ENCODE measurements at regions not wholly inside any gene's neighbourhood (a gene's known extent, or its start where the extent isn't known, plus 50 kb on each side); places are given as distances from the start of the nearest gene placed in this dataset.

DNA sequence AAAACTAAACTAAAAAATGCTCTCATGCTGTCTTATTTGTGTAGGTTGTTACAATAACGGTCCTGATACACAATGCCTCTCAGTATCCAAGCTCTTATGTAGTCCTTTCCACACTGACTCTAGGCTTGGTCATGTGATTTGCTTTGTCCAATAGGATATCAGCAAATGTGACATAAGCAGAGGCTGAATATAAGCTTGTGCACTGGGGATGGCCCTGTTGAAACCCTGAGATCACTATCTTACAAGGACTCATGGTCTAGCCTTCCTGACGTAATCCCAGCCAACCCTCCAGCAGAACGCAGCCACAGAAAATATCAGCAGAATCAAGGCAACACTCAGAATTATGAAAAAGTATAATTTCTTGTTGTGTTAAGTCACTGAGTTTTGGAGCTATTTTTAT is 145.1 kb upstream of the CCN2 start:
- no peak for DNase-seq (ENCODE audit: low read depth)

DNA sequence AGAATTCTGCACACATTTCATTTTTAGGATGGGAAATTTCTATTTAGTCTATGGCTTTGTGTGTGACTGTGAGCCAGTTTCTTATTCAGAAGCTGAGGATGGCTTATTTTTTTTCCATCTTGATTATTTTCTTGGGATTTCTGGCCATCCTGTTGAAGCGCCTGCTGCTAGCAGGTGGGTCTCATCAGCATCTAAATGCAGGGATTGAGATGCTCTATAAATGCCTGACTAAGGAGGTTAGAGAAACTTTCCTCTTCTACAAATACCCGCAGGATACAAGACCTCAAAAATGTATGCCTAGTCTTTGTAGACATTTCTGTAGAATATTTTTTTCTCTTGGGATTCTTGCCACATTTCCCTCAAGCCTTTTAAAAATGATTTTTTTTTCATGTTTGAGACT is 138.0 kb upstream of the CCN2 start:
- DNase-seq (ENCODE audit: low read depth): no peak

DNA sequence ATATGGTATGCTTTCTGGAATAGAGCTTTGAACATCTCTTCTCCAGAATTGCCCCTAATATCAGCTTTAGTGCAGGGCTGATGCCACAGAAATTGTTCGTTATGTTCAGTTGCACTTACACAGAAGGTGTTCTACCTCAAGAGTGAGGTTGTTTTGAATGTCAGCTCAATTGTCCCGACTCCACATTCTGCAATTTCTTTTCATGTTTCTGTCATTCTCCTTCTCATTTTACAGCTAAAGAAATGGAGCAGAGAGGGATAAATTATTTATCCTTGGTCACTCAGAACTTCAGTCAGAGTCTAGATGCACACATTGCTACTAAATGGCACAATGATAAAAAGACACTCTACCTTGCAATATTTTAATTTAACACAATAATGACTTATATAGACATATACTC is 137.0 kb upstream of the CCN2 start:
- no peak for DNase-seq (ENCODE audit: low read depth)

DNA sequence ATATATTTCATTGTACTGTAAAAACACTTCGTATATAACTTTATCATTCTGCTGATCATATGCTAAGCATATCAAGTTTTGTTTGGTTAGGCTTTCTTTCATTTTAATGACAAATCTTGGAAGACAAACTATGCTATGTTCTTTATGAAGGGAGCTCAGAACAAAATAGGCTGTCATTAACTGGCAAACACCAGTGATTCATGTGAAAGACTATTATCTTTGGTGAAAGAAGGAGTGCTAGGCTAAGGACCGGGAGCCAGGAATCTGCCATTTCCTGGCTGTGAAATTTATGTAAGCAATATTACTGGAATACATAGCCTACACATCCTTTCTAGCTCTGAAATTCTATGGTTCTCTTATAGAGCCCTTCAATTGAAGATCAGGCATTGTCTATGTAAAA is 136.2 kb upstream of the CCN2 start:
- peak; percentile 23 for DNase-seq (ENCODE audit: low read depth)

DNA sequence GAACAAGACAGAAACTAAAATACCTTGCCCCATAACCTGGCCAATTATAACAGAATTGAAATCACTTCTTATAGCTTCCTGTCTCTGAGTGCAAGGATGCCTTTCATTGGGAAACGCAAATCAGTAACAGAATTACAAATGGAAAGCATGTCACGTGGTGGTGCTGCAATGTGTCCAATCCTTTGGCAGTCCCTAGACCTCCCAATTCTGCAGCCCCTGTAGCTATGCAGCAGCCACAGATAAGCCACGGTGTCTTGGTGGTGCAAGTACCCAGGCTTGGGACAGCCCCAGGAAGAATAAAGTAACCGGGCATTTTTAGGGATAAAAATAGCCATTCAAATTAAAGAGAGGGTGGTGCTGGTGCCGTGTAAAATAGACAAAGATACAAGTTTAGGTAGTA is 134.6 kb upstream of the CCN2 start:
- no peak for DNase-seq (ENCODE audit: low read depth)

DNA sequence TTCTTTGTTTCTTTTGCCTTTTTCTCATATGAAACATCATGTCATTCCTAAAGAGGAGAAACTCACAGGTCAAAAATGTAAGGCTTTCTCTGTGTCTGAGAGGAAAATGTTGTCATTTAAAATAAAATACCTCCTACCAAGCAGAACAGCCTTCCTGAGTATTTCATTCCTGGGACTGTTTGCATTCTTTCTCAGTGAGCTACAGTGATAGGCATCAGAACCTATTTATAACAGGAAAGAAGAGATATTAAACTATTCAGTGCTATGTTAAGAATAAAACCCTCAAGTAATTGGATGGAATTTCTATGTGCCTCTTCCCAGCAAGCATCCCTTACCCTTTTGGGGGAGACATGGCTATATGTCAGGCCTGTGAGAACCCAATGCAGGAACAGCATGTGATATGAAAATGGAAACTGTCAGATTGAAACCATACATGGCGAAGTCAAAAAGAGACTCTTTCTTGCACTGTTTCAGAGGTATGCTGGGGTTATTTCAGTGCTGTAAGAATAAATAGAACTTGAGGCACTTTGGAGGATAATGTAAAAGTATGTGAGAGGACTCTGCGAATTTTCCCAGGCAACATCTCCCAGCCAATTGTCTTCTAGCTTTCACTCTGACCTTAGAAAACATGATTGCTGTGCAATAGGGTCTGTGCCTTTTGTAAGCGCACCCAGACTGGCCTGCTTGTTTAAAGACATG is 133.8 kb upstream of the CCN2 start:
- peak; percentile 74 for DNase-seq (ENCODE audit: low read depth)

DNA sequence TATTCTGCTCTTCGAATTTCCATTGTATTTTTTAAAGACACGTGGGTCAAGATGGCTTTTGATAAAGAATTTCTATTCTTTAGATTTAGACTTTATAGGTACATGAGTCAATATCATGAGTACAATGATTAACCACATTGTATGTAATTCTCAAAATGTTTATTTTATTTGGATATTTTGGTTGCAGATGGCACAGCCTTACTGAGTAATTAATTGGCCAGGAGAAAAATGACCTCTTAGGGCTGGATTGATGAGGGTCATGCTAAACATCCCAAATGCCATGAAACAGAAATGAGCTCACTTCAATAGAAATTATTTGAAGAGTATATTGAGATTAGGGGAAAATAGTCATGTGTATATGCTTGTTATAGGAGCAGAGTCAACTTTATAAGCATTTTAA is 131.2 kb upstream of the CCN2 start:
- no peak for DNase-seq (ENCODE audit: low read depth)

DNA sequence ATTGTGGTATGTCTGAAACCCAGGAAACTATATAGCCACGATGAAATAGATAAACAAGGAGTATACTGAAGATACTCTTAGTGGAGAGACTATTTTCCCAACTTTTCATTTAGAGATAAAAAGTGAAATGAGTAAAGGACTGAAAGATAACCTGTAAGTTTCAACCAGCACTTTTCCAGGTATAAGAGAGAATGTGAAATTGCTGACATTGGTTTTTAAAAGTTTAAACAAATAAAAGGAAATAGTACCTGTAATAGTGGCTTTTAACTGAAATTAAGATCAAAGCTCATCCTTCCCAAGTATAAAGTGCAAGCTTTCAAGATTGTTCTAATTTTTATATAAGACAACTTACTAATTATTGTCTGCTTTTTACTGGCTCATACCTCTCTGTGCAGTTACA is 130.2 kb upstream of the CCN2 start:
- no peak for DNase-seq (ENCODE audit: low read depth)

DNA sequence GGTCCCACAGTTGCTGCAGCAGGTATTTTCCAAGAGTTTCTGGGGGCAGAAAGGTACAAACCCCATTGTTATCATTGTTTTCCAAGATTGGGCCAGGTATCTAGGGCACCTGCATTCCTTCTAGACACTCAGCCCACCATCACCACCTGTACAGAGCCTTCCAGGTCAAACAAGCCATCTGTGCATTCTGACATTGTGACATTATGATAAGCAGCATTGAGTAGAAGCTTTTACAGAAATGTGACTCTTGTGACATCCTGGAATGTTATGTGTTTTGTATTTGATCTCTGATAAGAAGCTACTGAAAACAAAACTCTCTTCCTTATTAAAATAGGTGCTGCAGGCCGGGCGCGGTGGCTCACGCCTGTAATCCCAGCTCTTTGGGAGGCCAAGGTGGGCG is 128.1 kb upstream of the CCN2 start:
- DNase-seq (ENCODE audit: low read depth): no peak

DNA sequence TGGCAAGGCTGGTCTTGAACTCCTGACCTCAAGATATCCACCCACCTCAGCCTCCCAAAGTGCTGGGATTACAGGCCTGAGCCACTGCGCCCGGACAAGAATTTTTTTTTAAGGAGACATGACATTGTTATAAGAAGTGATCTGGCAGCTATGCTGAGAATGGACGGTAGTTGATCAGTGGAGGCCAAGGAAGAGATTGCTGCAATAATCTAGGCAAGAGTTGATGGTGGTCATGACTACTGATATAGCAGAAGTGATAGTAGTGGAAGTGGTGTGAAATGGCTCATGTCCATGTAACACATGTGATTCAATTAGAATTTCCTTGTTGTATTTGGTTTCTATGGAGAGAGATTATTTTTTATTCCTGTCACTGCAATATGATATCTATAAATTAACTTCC is 125.3 kb upstream of the CCN2 start:
- DNase-seq (ENCODE audit: low read depth): no peak

DNA sequence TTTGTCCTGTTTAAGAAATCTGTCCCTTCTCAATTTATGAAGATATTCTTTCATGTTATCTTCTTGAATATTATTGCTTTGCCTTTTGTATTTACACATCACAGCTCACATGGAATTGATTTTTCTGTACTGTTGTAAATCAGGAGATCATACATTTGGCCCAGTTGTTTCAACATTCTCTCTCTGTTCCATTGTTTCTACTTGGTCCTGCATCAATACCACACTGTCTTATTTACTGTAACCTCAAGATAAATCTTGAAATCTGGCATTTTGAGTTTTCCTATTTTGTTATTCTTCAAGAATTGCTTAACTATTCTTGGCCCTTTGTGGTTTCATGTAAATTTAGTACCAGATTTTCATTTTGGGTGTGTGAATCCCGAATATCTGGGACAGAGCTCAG is 121.7 kb upstream of the CCN2 start:
- no peak for DNase-seq (ENCODE audit: low read depth)

DNA sequence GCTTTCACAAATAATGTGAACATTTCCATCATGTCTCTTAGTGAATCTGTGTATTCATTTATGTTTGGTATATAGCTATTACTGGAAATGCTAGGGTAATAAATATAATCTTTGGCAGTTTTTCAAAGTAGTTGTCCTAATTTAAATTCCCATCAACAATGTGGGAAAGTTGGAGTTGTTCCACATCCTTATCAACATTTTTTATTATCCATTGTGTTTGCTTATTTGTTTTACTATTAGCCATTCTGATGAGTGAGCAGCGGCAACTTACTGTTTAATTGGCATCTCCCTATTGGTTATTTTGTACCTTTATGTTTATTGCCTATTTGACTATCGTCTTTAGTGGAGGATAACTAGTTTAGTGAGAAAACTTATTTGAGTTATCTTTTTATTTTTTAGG is 121.1 kb upstream of the CCN2 start:
- DNase-seq (ENCODE audit: low read depth): no peak

DNA sequence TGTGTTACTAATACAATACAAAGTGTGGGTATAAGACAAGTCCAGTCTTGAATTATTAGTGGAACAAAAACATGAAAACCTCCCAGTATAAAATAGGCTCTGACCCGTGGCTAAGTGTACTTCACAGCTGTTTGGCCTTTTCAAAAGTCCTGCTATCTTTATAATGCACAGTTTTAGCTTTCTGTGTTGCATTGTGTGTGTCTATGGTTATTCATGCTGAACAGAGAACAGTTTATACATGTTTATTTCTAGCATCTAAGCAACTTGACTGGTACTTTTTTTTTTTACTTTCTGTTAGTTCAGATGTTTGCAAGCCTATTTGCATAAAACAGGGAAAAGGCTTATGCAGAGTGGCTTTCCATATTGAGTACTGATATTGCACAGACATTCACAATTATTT is 119.2 kb upstream of the CCN2 start:
- no peak for DNase-seq (ENCODE audit: low read depth)

DNA sequence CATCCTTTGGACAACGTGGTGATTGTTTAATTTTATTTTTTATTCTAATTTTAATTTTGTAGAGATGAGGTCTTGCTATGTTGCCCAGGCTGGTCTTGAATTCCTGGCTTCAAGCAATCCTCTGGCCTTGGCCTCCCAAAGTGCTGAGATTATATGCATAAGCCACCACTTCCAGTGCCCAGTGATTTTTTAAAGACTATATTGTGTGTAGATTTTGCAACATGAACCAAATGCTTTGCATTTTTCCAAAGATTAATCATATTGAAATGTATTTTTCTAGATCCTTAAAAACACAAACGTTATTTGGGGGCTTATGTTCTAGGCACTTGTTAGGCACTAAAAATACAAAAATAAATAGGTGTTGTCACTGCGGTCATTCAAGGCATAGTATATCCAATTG is 117.6 kb upstream of the CCN2 start:
- no peak for DNase-seq (ENCODE audit: low read depth)

DNA sequence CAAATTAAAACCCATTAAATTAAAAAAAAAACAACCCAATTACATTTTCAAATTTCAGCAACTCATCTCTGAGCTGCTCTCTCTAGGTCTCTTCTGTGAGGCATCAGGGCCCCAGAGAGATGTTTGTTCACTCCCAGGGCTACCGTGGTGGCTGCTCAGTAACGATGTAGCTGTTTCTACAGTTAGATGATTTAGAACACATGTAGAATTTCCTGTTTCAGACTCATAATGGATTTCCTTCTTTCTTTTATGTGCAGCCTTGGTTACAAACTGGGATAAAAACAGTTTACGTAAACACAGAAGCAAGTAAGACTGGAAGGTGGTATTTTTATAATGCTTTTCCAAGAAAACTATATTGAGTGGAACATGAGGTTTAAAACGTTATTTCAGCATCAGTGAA is 116.1 kb upstream of the CCN2 start:
- DNase-seq (ENCODE audit: low read depth): peak; percentile 18

DNA sequence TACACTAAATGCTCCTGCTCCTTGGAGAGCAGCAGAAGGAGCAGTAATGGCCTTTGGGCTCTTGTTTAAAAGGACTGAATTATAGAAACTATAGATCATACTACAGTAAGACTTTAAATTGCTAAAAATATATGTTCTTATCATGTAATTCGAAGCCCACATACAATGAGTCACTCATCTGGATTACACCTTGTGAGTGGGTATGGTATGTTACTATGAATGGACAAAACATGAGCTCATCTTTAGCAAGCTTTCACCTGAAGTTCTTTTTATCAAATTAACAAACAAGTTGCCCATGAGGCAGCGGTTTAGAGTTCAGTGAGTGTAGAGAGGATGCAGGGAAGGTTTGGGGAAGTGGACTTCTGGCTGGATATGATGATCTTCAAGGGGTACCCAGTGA is 114.4 kb upstream of the CCN2 start:
- DNase-seq (ENCODE audit: low read depth): no peak

DNA sequence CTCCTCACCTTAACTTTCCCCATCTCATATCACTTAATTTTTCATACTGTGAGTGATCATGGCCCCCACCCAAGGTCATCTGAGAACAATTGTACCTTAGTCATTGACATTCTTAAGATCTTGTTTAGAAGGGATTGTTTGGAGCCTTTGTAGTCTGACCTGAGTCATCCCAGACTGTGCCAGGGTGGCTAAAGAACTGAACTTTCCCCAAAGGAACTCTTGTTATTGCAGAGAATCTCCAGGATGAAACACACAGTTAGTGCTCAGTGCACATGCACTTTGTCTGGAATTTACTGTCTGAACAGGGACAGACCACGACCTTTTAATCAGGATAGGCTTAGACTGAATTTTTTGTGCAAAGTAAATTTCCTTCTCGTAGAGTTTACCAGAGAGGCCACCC is 112.6 kb upstream of the CCN2 start:
- DNase-seq (ENCODE audit: low read depth): peak; percentile 51

DNA sequence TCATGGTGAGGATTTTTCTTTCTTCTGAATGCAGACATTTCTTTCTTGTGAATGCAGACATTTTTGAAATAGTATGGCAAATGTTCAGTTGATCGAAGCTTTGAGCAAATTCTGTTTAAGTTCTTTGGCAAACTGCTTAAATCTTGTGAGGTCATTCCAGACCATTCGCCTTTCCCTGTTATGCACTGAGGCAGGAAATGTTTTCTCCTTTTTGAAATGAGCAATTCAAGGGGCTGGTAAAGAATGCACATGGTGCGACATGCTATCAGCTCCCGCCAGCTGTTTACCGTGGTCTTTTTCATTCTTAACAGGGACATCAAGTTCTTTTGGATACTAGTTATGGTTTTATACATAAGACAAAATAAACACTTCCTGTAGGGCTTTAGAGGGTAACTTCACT is 112.0 kb upstream of the CCN2 start:
- DNase-seq (ENCODE audit: low read depth): no peak

DNA sequence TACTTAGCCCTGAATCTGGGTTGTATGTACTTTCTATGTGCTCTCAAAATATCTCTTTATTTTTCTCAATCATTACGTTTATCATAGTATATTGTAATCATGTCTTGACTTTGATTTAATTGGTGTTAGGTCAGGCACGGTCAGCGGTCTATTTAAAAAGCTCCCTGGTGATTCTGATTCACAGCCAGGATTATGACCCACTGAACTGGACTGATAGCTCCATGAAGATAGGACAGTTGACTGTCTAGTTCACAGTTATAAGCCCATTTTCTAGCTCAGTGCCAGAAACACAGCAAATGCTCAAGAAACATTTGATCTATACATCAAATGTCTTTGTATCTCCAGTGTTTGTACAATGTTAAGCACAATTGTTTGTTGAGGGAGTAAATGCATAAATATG is 111.5 kb upstream of the CCN2 start:
- DNase-seq (ENCODE audit: low read depth): no peak

DNA sequence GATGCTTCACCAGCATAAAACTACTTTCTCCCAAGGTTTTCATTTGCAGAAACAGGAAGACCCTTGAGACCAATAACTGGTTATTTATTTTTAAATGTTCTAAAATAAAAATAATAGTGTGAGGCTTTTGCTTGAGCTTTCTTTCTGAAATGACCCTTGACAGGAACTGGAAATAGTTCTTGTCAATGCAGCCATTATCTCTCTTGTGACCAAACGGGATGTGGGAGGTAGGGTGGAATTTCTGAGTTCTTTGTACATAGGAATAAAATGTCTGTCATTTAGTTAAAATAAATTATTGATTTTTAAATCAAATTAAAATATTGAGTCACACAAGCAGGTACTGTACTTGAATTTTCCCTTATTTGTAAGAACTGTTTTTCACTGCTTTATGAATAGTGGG is 110.2 kb upstream of the CCN2 start:
- no peak for DNase-seq (ENCODE audit: low read depth)

DNA sequence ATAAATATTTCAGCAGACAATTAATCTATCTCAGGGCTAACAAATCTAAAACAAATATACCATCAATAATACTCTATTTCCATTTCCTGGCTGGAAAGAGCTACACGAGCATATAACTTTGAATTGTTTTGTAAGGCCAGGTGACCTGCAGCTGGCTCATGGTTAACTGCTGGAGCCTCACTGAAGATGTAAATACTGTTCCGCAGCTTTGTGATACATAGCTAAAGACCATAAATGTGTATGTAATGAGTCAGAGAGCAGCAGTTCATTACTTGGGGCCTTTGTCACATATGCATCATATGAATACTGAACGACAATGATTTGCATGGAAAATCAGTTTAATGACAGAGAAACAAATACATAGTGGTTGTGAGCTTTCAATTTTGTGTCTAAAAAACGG is 109.4 kb upstream of the CCN2 start:
- DNase-seq (ENCODE audit: low read depth): no peak

DNA sequence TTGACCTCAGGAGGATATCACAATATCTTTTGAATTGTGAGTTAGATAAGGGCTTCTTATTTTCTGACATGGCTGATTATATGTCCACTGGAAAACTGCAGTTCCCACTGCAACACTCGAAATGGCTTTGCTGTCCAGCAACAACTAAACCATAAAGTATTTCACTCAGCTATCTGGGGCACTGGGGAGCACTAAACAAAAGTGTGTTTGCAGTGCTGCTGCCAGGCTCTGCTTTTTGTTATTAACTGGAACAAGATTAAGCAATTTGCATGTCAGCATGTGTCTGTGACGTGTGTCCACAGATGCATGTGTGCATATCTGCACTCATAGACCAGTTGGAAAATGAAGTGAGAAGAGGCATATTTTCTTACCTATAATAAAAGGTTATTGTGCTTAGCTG is 107.8 kb upstream of the CCN2 start:
- peak; percentile 29 for DNase-seq (ENCODE audit: low read depth)

DNA sequence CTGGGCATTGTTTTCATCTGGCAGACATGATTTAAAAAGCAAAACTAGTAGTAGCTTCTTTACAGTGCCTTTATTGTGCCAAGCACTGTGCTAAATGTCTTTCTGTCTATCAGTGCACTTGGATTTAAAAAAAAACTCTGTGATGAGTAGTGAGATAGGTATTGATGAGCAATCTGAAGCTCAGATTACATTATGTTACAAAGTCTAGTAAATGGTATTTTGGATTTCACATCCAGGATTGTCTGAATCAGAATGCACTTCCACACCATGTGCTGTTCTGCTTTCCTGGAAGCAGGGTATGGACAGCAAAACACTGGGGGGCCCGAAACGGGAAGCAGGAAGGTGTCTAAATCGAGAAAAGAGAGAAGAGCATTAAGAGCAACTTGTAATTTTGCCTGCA is 103.4 kb upstream of the CCN2 start:
- DNase-seq (ENCODE audit: low read depth): peak; percentile 47

DNA sequence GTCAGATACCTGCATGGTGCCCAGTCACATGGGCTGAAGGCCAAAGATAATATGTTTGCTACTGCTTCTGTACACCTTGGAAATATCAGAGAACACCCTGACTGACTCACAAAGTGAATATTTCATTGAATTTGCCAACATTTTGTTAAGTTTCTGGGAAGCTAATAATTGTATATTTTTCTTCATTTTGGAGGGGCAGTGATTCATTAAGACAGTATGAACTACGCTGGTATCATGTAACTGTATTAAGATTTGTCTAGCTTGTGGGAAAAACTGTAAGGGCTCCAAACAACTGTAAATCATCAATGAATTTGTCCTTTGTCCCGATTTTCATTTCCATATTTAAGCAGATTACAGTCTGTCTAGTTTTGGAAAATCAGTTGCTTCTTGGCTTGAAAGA is 102.3 kb upstream of the CCN2 start:
- DNase-seq (ENCODE audit: low read depth): peak; percentile 49

DNA sequence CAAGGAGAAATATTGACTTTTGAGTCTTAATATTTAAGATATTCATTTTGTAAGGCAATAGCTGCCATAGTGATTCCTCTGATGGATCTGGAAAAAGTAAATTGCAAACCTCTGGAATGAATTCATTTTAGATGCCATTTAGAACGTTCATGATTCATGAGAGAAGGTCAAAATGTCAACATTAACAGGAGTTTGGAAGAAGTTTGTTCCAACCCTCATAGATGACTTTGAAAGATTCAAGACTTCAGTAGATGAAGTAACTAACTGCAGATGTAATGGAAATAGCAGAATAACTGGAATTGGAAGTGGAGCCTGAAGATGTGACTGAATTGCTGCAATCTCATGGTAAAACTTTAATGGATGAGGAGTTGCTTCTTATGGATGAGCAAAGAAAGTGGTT is 100.9 kb upstream of the CCN2 start:
- no peak for DNase-seq (ENCODE audit: low read depth)

All from stromal cell of bone marrow (primary cell).